T-cell (primary cell): ENCODE measurements at regions not wholly inside any gene's neighbourhood (a gene's known extent, or its start where the extent isn't known, plus 50 kb on each side); places are given as distances from the start of the nearest gene placed in this dataset.
"Not testable (repeated sequence)": the region's sequence is repeated elsewhere in the genome, so short reads cannot be mapped to it uniquely, and the experiment has no call there.

Experiments
- ATAC-seq, 4 experiments: fragments of 200-7000 bp in 3 of 4; fragments of 150-1000 bp in 1 of 4; cut with Tn5 transposase; replicated peaks in 1 of 4; 1 replicate in 3 of 4; 2 replicates in 1 of 4; pipeline ENCODE4 v1.10.0; 2021; ENCODE audit warnings: moderate library complexity in 3 of 4, mild to moderate bottlenecking in 2 of 4, moderate number of reproducible peaks in 1 of 4
- CTCF ChIA-PET, 2 donors: fragments of 300-600 bp; sonication (Branson Sonifier 250); formaldehyde crosslinking; loops; one replicate each; lab custom pipeline; 2022; ENCODE audit warnings: antibody characterized with exemption in 2 of 2; lab: Charles Lee
- POLR2A ChIA-PET, 2 donors: fragments of 300-600 bp; sonication (Branson Sonifier 250); formaldehyde crosslinking; loops; one replicate each; lab custom pipeline; 2022; ENCODE audit warnings: antibody characterized with exemption in 2 of 2; lab: Charles Lee
- DNase-seq, 35 experiments: peaks; one replicate each; pipeline versions ENCODE4 v3.0.0 to v3.0.0-alpha.2; 2013 to 2023
- H3K27ac ChIP-seq: one replicate; pipeline ENCODE4 v1.5.1; 2013; ENCODE audit warnings: low read length
- H3K27me3 ChIP-seq, 2 experiments: replicated peaks in 1 of 2; 1 replicate in 1 of 2; 2 replicates in 1 of 2; pipeline versions ENCODE4 v1.6.1 to v1.7.0; 2013; ENCODE audit warnings: low read length in 1 of 2, mixed read lengths in 1 of 2; ENCODE audit not compliant: control insufficient read depth in 2 of 2, insufficient read depth in 2 of 2; ENCODE audit errors: extremely low read depth in 1 of 2
- H3K36me3 ChIP-seq, 2 donors: 1 replicate in 1 of 2; 2 replicates in 1 of 2; pipeline versions ENCODE4 v1.6.1 to v1.7.0; 2013; ENCODE audit warnings: low read length in 1 of 2; ENCODE audit not compliant: control insufficient read depth in 2 of 2, insufficient read depth in 1 of 2; ENCODE audit errors: extremely low read depth in 1 of 2
- H3K4me1 ChIP-seq, 2 experiments: 1 replicate in 1 of 2; 2 replicates in 1 of 2; pipeline versions ENCODE4 v1.6.1 to v1.7.0; 2013; ENCODE audit warnings: low read length in 2 of 2, mixed read lengths in 1 of 2; ENCODE audit not compliant: insufficient read depth in 2 of 2, control insufficient read depth in 1 of 2; ENCODE audit errors: extremely low read depth in 1 of 2
- H3K4me3 ChIP-seq, 2 donors: 1 replicate in 1 of 2; 2 replicates in 1 of 2; pipeline versions ENCODE4 v1.5.1 to v1.7.0; 2013; ENCODE audit warnings: mild to moderate bottlenecking in 2 of 2, low read length in 1 of 2, moderate library complexity in 1 of 2; ENCODE audit not compliant: control insufficient read depth in 1 of 2; ENCODE audit errors: extremely low read depth in 1 of 2
- H3K9me3 ChIP-seq: 2 replicates; pipeline ENCODE4 v1.7.0; 2013
- H3K27ac Mint-ChIP-seq, 2 donors: one replicate each; pipeline ENCODE4 v1.8.0; 2020 to 2021; ENCODE audit warnings: mild to moderate bottlenecking in 2 of 2, mixed read lengths in 2 of 2
- H3K27me3 Mint-ChIP-seq, 2 donors: one replicate each; pipeline ENCODE4 v1.8.0; 2021 to 2022; ENCODE audit warnings: mixed read lengths in 2 of 2
- H3K36me3 Mint-ChIP-seq: one replicate; pipeline ENCODE4 v1.8.0; 2021; ENCODE audit warnings: mixed read lengths
- H3K4me1 Mint-ChIP-seq, 3 donors: one replicate each; pipeline ENCODE4 v1.8.0; 2020 to 2022; ENCODE audit warnings: mixed read lengths in 3 of 3, mild to moderate bottlenecking in 1 of 3
- H3K4me3 Mint-ChIP-seq, 3 donors: one replicate each; pipeline ENCODE4 v1.8.0; 2020 to 2022; ENCODE audit warnings: mild to moderate bottlenecking in 3 of 3, mixed read lengths in 3 of 3, moderate library complexity in 3 of 3
- H3K9me3 Mint-ChIP-seq, 3 donors: one replicate each; pipeline ENCODE4 v1.8.0; 2020 to 2022; ENCODE audit warnings: mixed read lengths in 3 of 3
- WGBS: methylation state at CpG from one replicate; pipeline ENCODE4 v1.1.5; 2013; ENCODE audit warnings: missing lambda C conversion rate; ENCODE audit not compliant: insufficient coverage; 5-methylcytosine and 5-hydroxymethylcytosine counted together

GRCh38 chr2:14904378-14904777 lies 271.9 kb downstream of the LRATD1 start:
- H3K27ac ChIP-seq, H3K9me3 ChIP-seq, H3K36me3 Mint-ChIP-seq, H3K27me3 ChIP-seq, ATAC-seq, H3K27ac Mint-ChIP-seq, DNase-seq, POLR2A ChIA-PET, CTCF ChIA-PET, H3K27me3 Mint-ChIP-seq, H3K36me3 ChIP-seq, H3K9me3 Mint-ChIP-seq, H3K4me3 Mint-ChIP-seq, H3K4me1 ChIP-seq, H3K4me3 ChIP-seq, H3K4me1 Mint-ChIP-seq: not testable (repeated sequence)
- WGBS, result 100% methylated on average over 2 of the region's 7 CpGs

- Mint-ChIP-seq H3K36me3 (no peaks in the 10 kb centered on the region), H3K4me3 (no peak overlapping the region), H3K27me3 (no peaks in the 10 kb centered on the region), H3K4me1 (no peaks in the 10 kb centered on the region), H3K27ac (no peak overlapping the region), H3K9me3 (no peaks in the 10 kb centered on the region)
- Histone ChIP-seq H3K27me3 (peaks cover 0 to 4% of the 10 kb centered on the region in 2 experiments), H3K4me3 (no peak overlapping the region), H3K4me1 (no peaks in the 10 kb centered on the region), H3K36me3 (no peaks in the 10 kb centered on the region), H3K9me3 (no peaks in the 10 kb centered on the region), H3K27ac (no peak overlapping the region)
- ChIA-PET CTCF (no interaction called here), POLR2A (no interaction called here)
- ATAC-seq, result no peak
- 84% methylated on average over 4 of the region's 5 CpGs for WGBS
- DNase-seq, result no peak
These were observed 273.1 kb downstream of the LRATD1 start for GRCh38 chr2:14905571-14905970.

DNA sequence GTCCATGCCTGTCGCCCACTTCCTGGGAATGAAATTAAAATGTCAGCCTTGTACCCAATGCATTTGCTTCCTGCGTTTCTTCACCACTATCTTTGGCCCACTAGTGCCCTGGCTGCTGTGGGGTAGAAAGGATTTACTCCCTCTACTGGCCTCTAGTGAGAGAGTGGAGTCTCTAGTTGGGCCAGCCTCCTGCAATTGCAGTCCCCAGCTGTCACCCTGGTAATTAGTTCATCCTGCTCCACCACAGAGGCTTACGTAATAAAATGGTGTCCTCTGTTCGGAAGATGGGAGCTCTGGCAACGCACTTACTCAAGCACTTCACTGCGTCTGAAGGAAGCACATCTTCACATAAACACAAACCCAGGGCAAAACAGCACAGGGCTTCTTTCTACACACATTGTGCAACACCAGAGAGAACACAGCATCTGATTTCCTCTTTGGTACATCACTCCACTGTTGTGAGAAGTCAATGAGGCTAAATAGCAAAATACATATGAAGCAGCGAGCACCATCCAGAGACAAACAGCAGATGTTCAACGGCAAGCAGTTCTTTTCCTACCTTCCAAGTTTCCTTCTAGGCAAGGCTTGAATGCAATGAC lies 274.6 kb downstream of the LRATD1 start:
- CTCF ChIA-PET, result no interaction called here
- no peaks in the 10 kb centered on the region for H3K9me3 Mint-ChIP-seq
- 87% methylated on average over 6 of the region's 8 CpGs for WGBS

DNA sequence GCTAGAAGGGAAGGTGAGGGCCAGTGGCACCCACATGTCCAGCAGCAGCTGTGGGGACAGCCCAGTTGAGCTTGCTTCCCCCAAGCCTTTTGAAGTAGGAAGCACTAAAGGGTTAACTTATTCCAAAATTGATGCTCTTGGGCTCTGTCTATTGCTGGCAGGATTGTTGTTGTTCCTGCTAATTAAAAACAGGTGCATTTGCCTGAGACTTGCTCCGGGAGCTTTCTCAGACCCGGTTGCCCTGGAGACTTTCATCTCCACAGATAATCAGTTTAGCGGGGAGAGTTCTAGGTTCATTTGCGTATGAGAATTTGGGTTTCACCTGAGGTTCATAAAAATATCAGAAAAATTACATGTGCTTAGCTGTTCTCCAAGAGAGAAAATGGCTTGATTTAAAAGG lies 277.3 kb downstream of the LRATD1 start:
- H3K36me3 Mint-ChIP-seq, result no peaks in the 10 kb centered on the region
- no peaks in the 10 kb centered on the region for H3K4me1 ChIP-seq
- H3K4me1 Mint-ChIP-seq, result no peaks in the 10 kb centered on the region
- no peaks in the 10 kb centered on the region for H3K9me3 ChIP-seq
- H3K27me3 Mint-ChIP-seq, result peaks cover 0 to 1% of the 10 kb centered on the region in 2 donors
- H3K27ac Mint-ChIP-seq, result no peak overlapping the region
- peaks cover 0 to 6% of the 10 kb centered on the region in 2 experiments for H3K27me3 ChIP-seq
- WGBS, result no CpG with 5 or more reads among the region's 4 CpGs
- ATAC-seq (no peak), DNase-seq (no peak)
- H3K36me3 ChIP-seq, result no peaks in the 10 kb centered on the region
- no peak overlapping the region for H3K4me3 Mint-ChIP-seq
- ChIA-PET POLR2A (no interaction called here), CTCF (no interaction called here)
- no peak overlapping the region for H3K4me3 ChIP-seq
- peaks cover 0 to 1% (median 0%) of the 10 kb centered on the region in 3 donors for H3K9me3 Mint-ChIP-seq
- H3K27ac ChIP-seq, result no peak overlapping the region

More for the DNA sequence above, 274.6 kb downstream of the LRATD1 start:
- POLR2A ChIA-PET, result no interaction called here
- no peak for ATAC-seq
- Histone ChIP-seq H3K36me3 (no peaks in the 10 kb centered on the region), H3K4me3 (no peak overlapping the region), H3K27ac (no peak overlapping the region), H3K9me3 (no peaks in the 10 kb centered on the region), H3K27me3 (peaks cover 0 to 4% of the 10 kb centered on the region in 2 experiments), H3K4me1 (no peaks in the 10 kb centered on the region)
- Mint-ChIP-seq H3K4me3 (no peak overlapping the region), H3K36me3 (no peaks in the 10 kb centered on the region), H3K27me3 (no peaks in the 10 kb centered on the region), H3K27ac (no peak overlapping the region), H3K4me1 (no peaks in the 10 kb centered on the region)
- DNase-seq, result no peak

DNA sequence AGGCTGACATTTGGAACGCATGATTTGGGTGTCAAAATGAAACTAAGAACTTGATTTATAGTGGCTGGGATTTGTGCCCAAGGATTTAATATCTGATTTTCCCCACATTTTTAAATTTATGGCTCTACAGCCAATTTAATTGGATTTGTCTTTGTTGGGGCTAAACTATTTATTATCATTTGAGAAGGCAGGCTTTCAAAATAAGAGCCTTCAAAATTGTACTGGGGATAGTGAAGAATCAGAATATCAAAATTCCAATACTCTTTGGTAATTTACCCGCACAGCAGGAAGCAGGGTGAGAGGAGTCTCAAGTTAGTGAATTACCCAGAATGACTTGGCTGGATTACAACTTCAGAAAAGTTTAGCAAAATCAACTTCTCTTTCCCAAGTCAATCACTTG lies 278.1 kb downstream of the LRATD1 start:
- Histone ChIP-seq H3K9me3 (no peaks in the 10 kb centered on the region), H3K27ac (no peak overlapping the region), H3K27me3 (peaks cover 0 to 4% of the 10 kb centered on the region in 2 experiments), H3K4me1 (no peaks in the 10 kb centered on the region), H3K36me3 (no peaks in the 10 kb centered on the region), H3K4me3 (no peak overlapping the region)
- ATAC-seq (no peak), DNase-seq (no peak)
- Mint-ChIP-seq H3K4me3 (no peak overlapping the region), H3K27ac (no peak overlapping the region), H3K4me1 (no peaks in the 10 kb centered on the region), H3K9me3 (peaks cover 0 to 5% (median 0%) of the 10 kb centered on the region in 3 donors), H3K36me3 (no peaks in the 10 kb centered on the region), H3K27me3 (peaks cover 0 to 6% of the 10 kb centered on the region in 2 donors)
- CTCF ChIA-PET, result no interaction called here
- POLR2A ChIA-PET, result no interaction called here
- WGBS, result no CpG with 5 or more reads among the region's 2 CpGs

DNA sequence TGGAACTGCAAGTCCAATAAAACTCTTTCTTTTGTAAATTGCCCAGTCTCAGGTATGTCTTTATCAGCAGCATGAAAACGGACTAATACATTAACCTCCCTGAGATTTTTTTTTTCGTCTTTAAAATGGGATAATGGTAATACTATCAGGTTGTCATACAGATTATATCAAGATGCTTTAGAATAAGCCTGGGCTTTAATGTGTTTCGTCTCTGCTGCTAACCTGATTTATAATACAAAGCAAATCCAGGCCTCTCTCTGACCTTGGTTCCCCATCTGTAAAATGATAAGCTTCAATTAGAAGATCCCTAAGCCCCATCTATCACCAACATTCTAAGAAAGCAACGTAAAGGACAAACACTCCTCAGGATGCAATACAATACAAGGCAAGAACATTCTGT lies 283.5 kb downstream of the LRATD1 start:
- Mint-ChIP-seq H3K4me1 (no peaks in the 10 kb centered on the region), H3K9me3 (peaks cover 0 to 10% (median 0%) of the 10 kb centered on the region in 3 donors), H3K4me3 (no peak overlapping the region), H3K27me3 (peaks cover 0 to 11% of the 10 kb centered on the region in 2 donors), H3K36me3 (no peaks in the 10 kb centered on the region), H3K27ac (no peak overlapping the region)
- peaks cover 0 to 2% of the 10 kb centered on the region in 2 experiments for H3K27me3 ChIP-seq
- 50% methylated on average over 1 of the region's 4 CpGs for WGBS
- no peak for DNase-seq
- no peaks in the 10 kb centered on the region for H3K36me3 ChIP-seq
- no peak overlapping the region for H3K4me3 ChIP-seq
- CTCF ChIA-PET, result no interaction called here
- no peaks in the 10 kb centered on the region for H3K4me1 ChIP-seq
- H3K9me3 ChIP-seq, result no peaks in the 10 kb centered on the region
- no peak for ATAC-seq
- no peak overlapping the region for H3K27ac ChIP-seq
- POLR2A ChIA-PET, result interaction anchor here in 1 of 2 donors (0.6 kb wide), 1 partner anchor 20 kb away, joined by 3 read pairs; no protein-coding TSS in a partner anchor
